ENCODE measurements at regions not wholly inside any gene's neighbourhood (a gene's known extent, or its start where the extent isn't known, plus 50 kb on each side); places are given as distances from the start of the nearest gene placed in this dataset.

- no peak for DNase-seq
- ATAC-seq (replicated peaks in 1 of 2): no peak
- no peaks in the 10 kb centered on the region for H3K36me3 Mint-ChIP-seq (ENCODE audit: insufficient read depth in 2 of 2)
- no peak overlapping the region for H3K27ac Mint-ChIP-seq
- no peaks in the 10 kb centered on the region for H3K27me3 Mint-ChIP-seq (ENCODE audit: low read depth)
- no peaks in the 10 kb centered on the region for H3K4me1 Mint-ChIP-seq (ENCODE audit: low read depth)
- H3K9me3 Mint-ChIP-seq: peaks cover 2 to 6% of the 10 kb centered on the region in 2 donors
- H3K4me3 Mint-ChIP-seq: no peak overlapping the region
These were observed 188.8 kb upstream of the GULP1 start for GRCh38 chr2:188102881-188103280.

DNA sequence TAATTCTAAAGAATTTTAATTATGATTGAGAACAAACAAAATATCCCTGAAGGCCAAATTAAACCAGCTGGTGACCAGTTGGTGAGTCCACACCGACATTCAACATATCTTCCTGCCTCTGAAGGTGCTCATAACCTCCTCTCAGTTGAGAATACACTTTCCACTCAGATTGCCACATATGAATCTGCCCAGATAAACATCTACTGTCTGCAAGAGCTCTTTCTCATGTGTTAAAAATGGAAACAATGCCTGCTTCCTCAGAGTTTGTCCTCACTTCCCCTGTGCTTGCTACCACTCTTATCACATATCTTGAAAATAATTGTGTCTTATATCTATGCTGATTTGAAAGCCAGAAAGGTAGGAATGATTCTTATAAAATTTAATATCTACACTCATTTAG lies 177.7 kb upstream of the GULP1 start:
- no peak overlapping the region for H3K27ac Mint-ChIP-seq

GRCh38 chr2:188117706-188118105 lies 174.0 kb upstream of the GULP1 start:
- Mint-ChIP-seq H3K4me3 (no peak overlapping the region), H3K27ac (no peak overlapping the region), H3K4me1 (ENCODE audit: low read depth) (no peaks in the 10 kb centered on the region), H3K9me3 (no peaks in the 10 kb centered on the region), H3K27me3 (ENCODE audit: low read depth) (no peaks in the 10 kb centered on the region), H3K36me3 (ENCODE audit: insufficient read depth in 2 of 2) (no peaks in the 10 kb centered on the region)
- DNase-seq (no peak), ATAC-seq (replicated peaks in 1 of 2) (no peak)

More for the DNA sequence above, 177.7 kb upstream of the GULP1 start:
- Mint-ChIP-seq H3K27me3 (ENCODE audit: low read depth) (no peaks in the 10 kb centered on the region), H3K4me1 (ENCODE audit: low read depth) (no peaks in the 10 kb centered on the region), H3K36me3 (ENCODE audit: insufficient read depth in 2 of 2) (no peaks in the 10 kb centered on the region), H3K9me3 (no peaks in the 10 kb centered on the region), H3K4me3 (no peak overlapping the region)
- DNase-seq (no peak), ATAC-seq (replicated peaks in 1 of 2) (no peak)

- no peak overlapping the region for H3K27ac Mint-ChIP-seq
- no peaks in the 10 kb centered on the region for H3K9me3 Mint-ChIP-seq
- no peak for ATAC-seq (replicated peaks in 1 of 2)
- H3K36me3 Mint-ChIP-seq (ENCODE audit: insufficient read depth in 2 of 2): no peaks in the 10 kb centered on the region
- H3K4me1 Mint-ChIP-seq (ENCODE audit: low read depth): no peaks in the 10 kb centered on the region
- DNase-seq: no peak
- no peaks in the 10 kb centered on the region for H3K27me3 Mint-ChIP-seq (ENCODE audit: low read depth)
- no peak overlapping the region for H3K4me3 Mint-ChIP-seq
These were observed 173.2 kb upstream of the GULP1 start for GRCh38 chr2:188118431-188118830.

GRCh38 chr2:188119112-188119838 lies 172.4 kb upstream of the GULP1 start:
- H3K4me3 Mint-ChIP-seq: no peak overlapping the region
- H3K27me3 Mint-ChIP-seq (ENCODE audit: low read depth): no peaks in the 10 kb centered on the region
- H3K27ac Mint-ChIP-seq: no peak overlapping the region
- no peaks in the 10 kb centered on the region for H3K9me3 Mint-ChIP-seq
- H3K36me3 Mint-ChIP-seq (ENCODE audit: insufficient read depth in 2 of 2): no peaks in the 10 kb centered on the region
- DNase-seq (no peak), ATAC-seq (replicated peaks in 1 of 2) (no peak)
- H3K4me1 Mint-ChIP-seq (ENCODE audit: low read depth): no peaks in the 10 kb centered on the region

DNA sequence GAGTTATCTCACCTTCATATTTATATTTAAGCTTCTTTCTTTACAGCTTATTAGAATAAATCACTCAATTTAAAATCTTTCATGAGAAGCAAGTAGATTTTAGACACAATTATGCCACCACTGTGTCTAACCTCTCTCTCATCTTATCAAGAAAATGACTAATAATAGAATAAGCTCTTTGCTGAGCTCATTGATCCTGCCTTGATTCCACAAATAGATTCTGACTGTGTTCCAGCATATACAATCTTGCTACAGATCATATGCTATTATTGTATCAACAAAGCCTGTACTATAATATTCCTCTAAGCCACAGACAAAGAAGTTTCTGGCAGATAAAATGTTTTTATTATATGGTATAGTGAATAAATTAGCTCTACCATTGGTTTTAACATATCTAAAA lies 168.7 kb upstream of the GULP1 start:
- DNase-seq: no peak
- no peaks in the 10 kb centered on the region for H3K4me1 Mint-ChIP-seq (ENCODE audit: low read depth)
- H3K36me3 Mint-ChIP-seq (ENCODE audit: insufficient read depth in 2 of 2): no peaks in the 10 kb centered on the region
- H3K4me3 Mint-ChIP-seq: no peak overlapping the region
- H3K27me3 Mint-ChIP-seq (ENCODE audit: low read depth): no peaks in the 10 kb centered on the region
- ATAC-seq (replicated peaks in 1 of 2): no peak
- no peak overlapping the region for H3K27ac Mint-ChIP-seq
- no peaks in the 10 kb centered on the region for H3K9me3 Mint-ChIP-seq

- Mint-ChIP-seq H3K36me3 (ENCODE audit: insufficient read depth in 2 of 2) (no peaks in the 10 kb centered on the region), H3K27ac (no peak overlapping the region), H3K27me3 (ENCODE audit: low read depth) (no peaks in the 10 kb centered on the region), H3K4me1 (ENCODE audit: low read depth) (no peaks in the 10 kb centered on the region), H3K9me3 (peaks cover 0 to 3% of the 10 kb centered on the region in 2 donors), H3K4me3 (no peak overlapping the region)
- DNase-seq (no peak), ATAC-seq (replicated peaks in 1 of 2) (no peak)
These were observed 162.0 kb upstream of the GULP1 start for GRCh38 chr2:188129677-188130076.

- H3K9me3 Mint-ChIP-seq: peaks cover 0 to 3% of the 10 kb centered on the region in 2 donors
- no peak overlapping the region for H3K4me3 Mint-ChIP-seq
- no peaks in the 10 kb centered on the region for H3K36me3 Mint-ChIP-seq (ENCODE audit: insufficient read depth in 2 of 2)
- DNase-seq (no peak), ATAC-seq (replicated peaks in 1 of 2) (no peak)
- H3K27me3 Mint-ChIP-seq (ENCODE audit: low read depth): no peaks in the 10 kb centered on the region
- H3K4me1 Mint-ChIP-seq (ENCODE audit: low read depth): no peaks in the 10 kb centered on the region
- no peak overlapping the region for H3K27ac Mint-ChIP-seq
These were observed 161.4 kb upstream of the GULP1 start for GRCh38 chr2:188130317-188130716.

GRCh38 chr2:188131281-188131680 lies 160.4 kb upstream of the GULP1 start:
- DNase-seq: no peak
- Mint-ChIP-seq H3K36me3 (ENCODE audit: insufficient read depth in 2 of 2) (no peaks in the 10 kb centered on the region), H3K27me3 (ENCODE audit: low read depth) (no peaks in the 10 kb centered on the region), H3K27ac (no peak overlapping the region), H3K9me3 (peaks cover 0 to 3% of the 10 kb centered on the region in 2 donors), H3K4me1 (ENCODE audit: low read depth) (no peaks in the 10 kb centered on the region), H3K4me3 (no peak overlapping the region)
- ATAC-seq (replicated peaks in 1 of 2): no peak

DNA sequence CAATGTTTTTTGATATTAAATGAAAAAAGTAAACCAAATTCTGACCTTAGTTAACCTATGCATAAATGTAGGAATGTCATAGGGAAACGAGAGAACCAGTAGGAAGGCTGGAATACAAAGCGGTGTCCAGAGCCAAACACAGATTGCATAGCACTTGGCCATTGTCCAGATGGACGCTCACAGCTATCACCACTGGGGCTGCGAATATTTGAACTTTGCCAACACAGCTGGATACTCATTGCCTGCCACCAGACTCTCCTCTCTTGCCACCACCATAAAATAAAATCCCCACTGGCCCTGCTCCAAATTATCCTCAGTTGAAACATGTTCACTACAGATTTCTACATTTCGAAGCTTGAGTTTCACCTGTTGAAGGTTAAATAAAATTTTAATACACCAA lies 159.3 kb upstream of the GULP1 start:
- Mint-ChIP-seq H3K27me3 (ENCODE audit: low read depth) (no peaks in the 10 kb centered on the region), H3K9me3 (peaks cover 0 to 3% of the 10 kb centered on the region in 2 donors), H3K4me3 (no peak overlapping the region), H3K27ac (no peak overlapping the region), H3K36me3 (ENCODE audit: insufficient read depth in 2 of 2) (no peaks in the 10 kb centered on the region), H3K4me1 (ENCODE audit: low read depth) (no peaks in the 10 kb centered on the region)
- no peak for DNase-seq
- no peak for ATAC-seq (replicated peaks in 1 of 2)

- no peak overlapping the region for H3K27ac Mint-ChIP-seq
- ATAC-seq (replicated peaks in 1 of 2): no peak
- H3K27me3 Mint-ChIP-seq (ENCODE audit: low read depth): no peaks in the 10 kb centered on the region
- peaks cover 0 to 3% of the 10 kb centered on the region in 2 donors for H3K9me3 Mint-ChIP-seq
- H3K4me3 Mint-ChIP-seq: no peak overlapping the region
- DNase-seq: no peak
- H3K36me3 Mint-ChIP-seq (ENCODE audit: insufficient read depth in 2 of 2): no peaks in the 10 kb centered on the region
- H3K4me1 Mint-ChIP-seq (ENCODE audit: low read depth): no peaks in the 10 kb centered on the region
These were observed 157.4 kb upstream of the GULP1 start for GRCh38 chr2:188134241-188134640.

DNA sequence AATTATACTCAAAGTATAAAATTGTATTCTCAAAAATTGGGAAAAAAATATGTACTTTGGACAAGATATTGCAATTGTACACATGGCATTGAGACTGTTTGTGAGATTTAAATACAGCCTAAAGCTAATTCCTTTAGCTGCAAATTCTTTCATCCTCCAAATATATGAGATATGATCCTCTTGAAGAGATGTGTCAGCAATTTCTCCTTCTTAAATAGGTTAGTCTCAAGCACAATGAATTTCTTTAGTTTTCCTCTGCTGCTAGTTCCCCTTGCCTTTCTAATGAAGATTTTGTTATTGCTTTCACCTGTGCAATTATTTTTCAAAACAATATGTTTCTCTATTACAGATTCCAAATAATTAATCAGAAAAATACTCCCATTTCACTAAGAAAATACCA lies 153.4 kb upstream of the GULP1 start:
- DNase-seq (no peak), ATAC-seq (replicated peaks in 1 of 2) (no peak)
- Mint-ChIP-seq H3K36me3 (ENCODE audit: insufficient read depth in 2 of 2) (no peaks in the 10 kb centered on the region), H3K4me1 (ENCODE audit: low read depth) (no peaks in the 10 kb centered on the region), H3K27ac (no peak overlapping the region), H3K27me3 (ENCODE audit: low read depth) (no peaks in the 10 kb centered on the region), H3K9me3 (peaks cover 0 to 1% of the 10 kb centered on the region in 2 donors), H3K4me3 (no peak overlapping the region)

DNA sequence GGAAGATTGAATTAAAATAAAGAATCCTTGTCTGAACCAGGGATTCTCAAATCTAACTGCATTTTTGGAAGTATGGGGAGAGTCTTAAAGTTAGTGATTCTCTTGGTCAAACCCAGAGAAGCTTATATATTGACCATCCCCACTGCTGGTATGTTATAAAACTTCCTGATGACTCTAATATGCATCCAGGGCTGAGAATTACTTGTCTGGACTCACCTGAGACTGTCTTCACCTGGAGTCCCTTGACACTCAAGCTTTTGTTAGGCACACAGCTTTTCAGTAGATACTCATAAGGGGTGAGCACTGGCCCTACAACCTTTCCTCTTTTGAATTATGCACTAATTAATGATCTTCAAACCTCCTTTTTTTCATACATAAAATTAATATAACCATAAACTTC lies 149.6 kb upstream of the GULP1 start:
- DNase-seq (no peak), ATAC-seq (replicated peaks in 1 of 2) (no peak)
- peaks cover 0 to 3% of the 10 kb centered on the region in 2 donors for H3K9me3 Mint-ChIP-seq
- no peaks in the 10 kb centered on the region for H3K27me3 Mint-ChIP-seq (ENCODE audit: low read depth)
- H3K27ac Mint-ChIP-seq: no peak overlapping the region
- H3K4me3 Mint-ChIP-seq: no peak overlapping the region
- no peaks in the 10 kb centered on the region for H3K36me3 Mint-ChIP-seq (ENCODE audit: insufficient read depth in 2 of 2)
- no peaks in the 10 kb centered on the region for H3K4me1 Mint-ChIP-seq (ENCODE audit: low read depth)

- DNase-seq (no peak), ATAC-seq (replicated peaks in 1 of 2) (no peak)
- Mint-ChIP-seq H3K27me3 (ENCODE audit: low read depth) (no peaks in the 10 kb centered on the region), H3K9me3 (peaks cover 0 to 3% of the 10 kb centered on the region in 2 donors), H3K4me1 (ENCODE audit: low read depth) (no peaks in the 10 kb centered on the region), H3K36me3 (ENCODE audit: insufficient read depth in 2 of 2) (no peaks in the 10 kb centered on the region), H3K4me3 (no peak overlapping the region), H3K27ac (no peak overlapping the region)
These were observed 148.9 kb upstream of the GULP1 start for GRCh38 chr2:188142636-188143295.
